ENCODE measurements at regions not wholly inside any gene's neighbourhood (a gene's known extent, or its start where the extent isn't known, plus 50 kb on each side); places are given as distances from the start of the nearest gene placed in this dataset.

- H3K4me1 ChIP-seq (ENCODE audit: control insufficient read depth in 1 of 2, insufficient read depth in 2 of 2, low read length in 2 of 2), result no peaks in the 10 kb centered on the region
Observed at GRCh38 chr2:21353879-21354679, 230.3 kb downstream of the TDRD15 start.

More at GRCh38 chr2:21353879-21354679, 230.3 kb downstream of the TDRD15 start:
- Histone ChIP-seq H3K9me2 (ENCODE audit: insufficient read depth) (no peaks in the 10 kb centered on the region), H3K79me2 (ENCODE audit: insufficient read depth, low read length) (no peaks in the 10 kb centered on the region), H3K4me3 (replicated peaks in 1 of 2; ENCODE audit: low read depth in 1 of 2, low read length in 2 of 2) (no peak overlapping the region), H3K27me3 (ENCODE audit: insufficient read depth, low read length) (no peaks in the 10 kb centered on the region), H3K9ac (ENCODE audit: low read length) (no peak overlapping the region), H3K36me3 (ENCODE audit: control insufficient read depth in 1 of 2, insufficient read depth in 2 of 2, low read length in 2 of 2) (no peaks in the 10 kb centered on the region), H3K27ac (ENCODE audit: low read depth, low read length) (no peak overlapping the region), H2AFZ (ENCODE audit: low read depth, low read length, poor library complexity, severe bottlenecking) (no peak overlapping the region), H4K20me1 (ENCODE audit: insufficient read depth) (no peaks in the 10 kb centered on the region), H3K4me2 (ENCODE audit: low read length) (no peak overlapping the region), H3K9me3 (ENCODE audit: control insufficient read depth in 1 of 2, insufficient read depth in 1 of 2, low read depth in 1 of 2, low read length in 2 of 2) (no peaks in the 10 kb centered on the region)
- ATAC-seq (no peak), DNase-seq (ENCODE audit: low read depth, low spot score) (no peak)
- BruUV-seq (replicated peaks), result no TSS peak
- ChIA-PET POLR2A (no interaction called here), CTCF (no interaction called here), RAD21 (ENCODE audit: low non-redundant PET in 1 of 2, low total read pairs in 2 of 2, uncharacterized antibody in 2 of 2, unreplicated experiment in 2 of 2) (no interaction called here)
- TF ChIP-seq RAD21 (IDR thresholded peaks at IDR 0.05; ENCODE audit: low read depth), result no peak
- no peak for TF ChIP-seq FOSL1 (IDR thresholded peaks at IDR 0.05; ENCODE audit: low read depth)
- no peak for TF ChIP-seq ZFX (IDR thresholded peaks at IDR 0.05)
- TF ChIP-seq MAX (IDR thresholded peaks at IDR 0.05), result no peak
- no peak for TF ChIP-seq SIN3A (IDR thresholded peaks at IDR 0.05; ENCODE audit: low read depth)
- TF ChIP-seq SRF (IDR thresholded peaks at IDR 0.05; ENCODE audit: low read depth), result no peak
- TF ChIP-seq JUND (IDR thresholded peaks at IDR 0.05), result no peak
- TF ChIP-seq ZBTB33 (IDR thresholded peaks at IDR 0.05; ENCODE audit: extremely low read depth, insufficient replicate concordance, low read length), result no peak
- no peak for TF ChIP-seq POLR2A (IDR thresholded peaks at IDR 0.05; ENCODE audit: borderline replicate concordance, extremely low read depth, insufficient read depth, insufficient read length)
- no peak for TF ChIP-seq CEBPB (IDR thresholded peaks at IDR 0.05; ENCODE audit: low read depth)
- TF ChIP-seq CBX3 (IDR thresholded peaks at IDR 0.05; ENCODE audit: low read depth), result no peak
- no peak for TF ChIP-seq REST (IDR thresholded peaks at IDR 0.05; ENCODE audit: low read depth)
- TF ChIP-seq ATF3 (IDR thresholded peaks at IDR 0.05), result no peak
- no peak for TF ChIP-seq ZNF274 (IDR thresholded peaks at IDR 0.05; ENCODE audit: low read depth, low read length)
- no peak for TF ChIP-seq CTCF (IDR thresholded peaks at IDR 0.05 in 2 of 3, conservative IDR thresholded peaks at IDR 0.05 in 1 of 3; ENCODE audit: borderline replicate concordance in 1 of 3, insufficient read depth in 1 of 3, low read depth in 2 of 3, low read length in 2 of 3)
- TF ChIP-seq POLR2AphosphoS5 (IDR thresholded peaks at IDR 0.05; ENCODE audit: low read depth, low read length), result no peak
- TF ChIP-seq YY1 (IDR thresholded peaks at IDR 0.05; ENCODE audit: extremely low read depth, insufficient replicate concordance, low read depth, low read length), result no peak
- no peak for TF ChIP-seq EZH2 (IDR thresholded peaks at IDR 0.05)
- no peak for TF ChIP-seq ELF1 (IDR thresholded peaks at IDR 0.05; ENCODE audit: borderline replicate concordance, low read depth)
- intact Hi-C loops (cut with micrococcal nuclease), result no loop called here
